Kidney epithelial cell (primary cell): ENCODE measurements at regions not wholly inside any gene's neighbourhood (a gene's known extent, or its start where the extent isn't known, plus 50 kb on each side); places are given as distances from the start of the nearest gene placed in this dataset.

Experiments
- DNase-seq: peaks from one replicate; pipeline ENCODE4 v3.0.0-alpha.2; 2010; ENCODE audit warnings: low read depth
- H3K27me3 ChIP-seq: 2 replicates; pipeline ENCODE4 v1.6.0; 2011; ENCODE audit warnings: low read length; ENCODE audit not compliant: control insufficient read depth, insufficient read depth
- H3K36me3 ChIP-seq: 2 replicates; pipeline ENCODE4 v1.5.1; 2011; ENCODE audit warnings: low read length; ENCODE audit not compliant: control insufficient read depth, insufficient read depth
- H3K4me3 ChIP-seq: 2 replicates; pipeline ENCODE4 v1.5.1; 2011; ENCODE audit warnings: low read depth, mild to moderate bottlenecking, control low read depth, low read length
- CTCF ChIP-seq: IDR thresholded peaks from 2 replicates; pipeline ENCODE4 v1.5.1; 2011; ENCODE audit warnings: mild to moderate bottlenecking, moderate library complexity, low read length, control low read depth, inconsistent platforms; ENCODE audit not compliant: insufficient read depth, poor library complexity, severe bottlenecking

GRCh38 chr1:37424523-37424922, 49.9 kb upstream of the ZC3H12A start:
- no peak for TF ChIP-seq CTCF
- no peak for DNase-seq
- Histone ChIP-seq H3K36me3 (no peaks in the 10 kb centered on the region), H3K4me3 (no peak overlapping the region), H3K27me3 (no peaks in the 10 kb centered on the region)
